Nucleus accumbens (tissue), 56 donors: ENCODE measurements at regions not wholly inside any gene's neighbourhood (a gene's known extent, or its start where the extent isn't known, plus 50 kb on each side); places are given as distances from the start of the nearest gene placed in this dataset.
A peak's percentile ranks its signal among the peaks of the same experiment; 100 is the strongest.

Source experiments
- DNase-seq, 56 donors: peaks; one replicate each; lab custom pipeline; 2025; lab: John Stamatoyannopoulos, UW

DNA sequence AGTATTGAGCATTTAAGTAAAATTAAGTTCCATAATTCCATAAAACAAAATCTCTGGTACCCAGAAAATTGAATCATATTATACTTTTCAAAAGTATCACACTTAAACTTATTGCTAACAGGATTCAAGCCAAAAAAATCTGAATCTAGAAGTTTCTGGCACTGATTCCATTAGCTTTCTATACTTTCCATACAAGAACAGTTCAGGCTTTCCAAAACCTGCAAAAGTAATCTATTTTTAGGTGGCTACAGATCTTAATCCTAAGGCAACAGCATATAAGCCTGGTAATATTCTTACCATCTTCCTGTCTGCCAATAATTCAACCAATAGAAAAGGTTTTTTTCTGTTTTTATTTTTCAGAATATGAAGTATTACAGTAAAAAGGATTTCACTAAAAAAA, 185.0 kb downstream of the CRPPA start:
- DNase-seq = no peak

- DNase-seq = no peak
These were observed 185.9 kb downstream of the CRPPA start for GRCh38 chr7:16235147-16236114.

GRCh38 chr7:16234493-16235146, 186.7 kb downstream of the CRPPA start:
- DNase-seq = no peak

- DNase-seq = no peak
These were observed 187.8 kb downstream of the CRPPA start for GRCh38 chr7:16233517-16233916.

GRCh38 chr7:16232273-16232672, 189.1 kb downstream of the CRPPA start:
- no peak for DNase-seq

DNA sequence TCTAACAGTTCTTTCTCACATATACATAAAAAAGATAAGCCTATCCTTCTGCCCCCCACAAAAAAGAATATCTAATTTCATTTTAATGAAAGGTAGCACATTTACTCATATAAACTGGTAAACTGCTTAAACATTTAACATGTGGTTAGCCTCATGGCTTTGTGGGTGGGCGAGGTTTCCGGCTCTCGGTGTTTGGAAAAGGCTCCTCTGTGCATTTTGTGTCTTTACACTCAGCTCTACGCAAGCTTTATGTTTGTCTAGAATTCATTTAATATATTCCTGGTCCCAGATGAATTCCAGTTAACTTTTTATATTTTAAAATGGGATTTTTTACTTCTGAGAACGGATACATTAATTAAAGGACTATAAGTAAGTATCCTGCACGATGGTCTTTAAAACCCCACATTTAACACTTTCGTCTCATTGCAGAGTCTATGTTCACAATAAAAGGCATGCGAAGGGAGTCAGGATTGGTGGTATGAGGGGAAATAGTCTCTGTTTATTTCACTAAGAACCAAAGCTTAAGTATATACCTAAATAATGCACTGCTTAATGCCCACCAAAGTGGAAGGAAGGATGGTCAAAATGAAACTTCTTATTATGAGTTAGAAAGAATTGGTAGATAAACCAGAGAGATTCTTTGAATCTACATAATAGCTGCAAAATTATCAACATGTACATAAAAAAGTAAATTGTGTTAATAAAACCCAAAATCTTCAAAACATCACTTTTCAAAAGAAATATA, 197.2 kb downstream of the CRPPA start:
- no peak for DNase-seq

DNA sequence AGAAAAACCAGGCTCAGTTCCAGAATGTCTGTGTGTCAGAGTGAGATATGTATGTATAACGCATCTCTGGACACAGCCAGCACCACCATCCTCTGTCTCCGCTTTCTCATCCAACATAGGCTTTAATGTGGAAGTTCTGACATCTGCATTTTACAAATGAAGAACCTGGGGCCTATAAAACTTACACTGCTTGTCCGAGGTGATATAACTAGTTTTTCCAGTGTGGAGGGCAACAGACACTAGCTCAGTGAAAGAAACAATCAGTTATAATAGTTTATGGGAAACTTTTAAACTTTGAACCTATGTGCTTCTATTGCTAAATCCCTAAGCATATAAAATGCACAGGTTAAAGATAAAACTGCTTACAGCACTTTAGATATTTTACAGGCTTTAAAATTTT, 208.7 kb downstream of the CRPPA start:
- DNase-seq = no peak

DNA sequence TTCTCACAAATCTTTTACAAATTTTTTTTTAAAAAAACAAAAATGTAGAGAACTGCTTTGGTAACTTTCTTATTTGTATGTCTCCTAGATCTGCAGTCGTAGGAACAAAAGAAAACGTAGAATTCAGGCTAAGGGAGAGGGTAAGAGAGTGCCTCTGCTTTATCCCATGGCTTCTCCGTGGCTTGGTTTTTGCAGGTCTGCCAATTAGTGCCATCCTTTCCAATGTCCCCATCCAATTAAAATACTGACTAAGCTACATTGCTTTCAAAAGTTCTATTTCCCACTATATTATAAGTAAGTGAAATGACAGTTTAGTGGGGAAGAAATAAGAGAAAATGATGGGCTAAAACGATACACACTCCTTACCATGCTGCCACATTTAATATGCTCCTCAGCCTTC, 209.3 kb downstream of the CRPPA start:
- DNase-seq = no peak

- no peak for DNase-seq
These were observed 209.9 kb downstream of the CRPPA start for GRCh38 chr7:16211402-16211925.

- no peak for DNase-seq
These were observed 211.2 kb downstream of the CRPPA start for GRCh38 chr7:16210171-16210570.

DNA sequence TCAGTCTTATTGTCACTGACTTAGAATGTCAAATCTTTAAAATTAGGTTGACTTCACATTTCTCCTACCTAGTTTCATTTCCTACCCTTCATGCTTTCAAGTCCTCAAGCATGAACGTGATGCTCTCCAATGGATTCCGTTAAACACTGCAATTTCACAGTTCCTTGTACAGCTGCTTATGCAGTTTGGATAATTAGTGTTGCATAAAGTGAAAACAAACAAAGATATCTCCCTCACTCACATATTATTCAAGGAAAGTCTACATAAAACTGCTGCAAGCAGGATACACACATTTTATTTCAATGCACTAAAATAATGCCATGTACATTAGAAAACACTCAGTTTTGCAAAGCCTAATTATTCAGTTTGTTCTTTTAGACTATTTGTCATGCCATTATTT, 214.0 kb downstream of the CRPPA start:
- DNase-seq = no peak

- DNase-seq = no peak
These were observed 215.9 kb downstream of the CRPPA start for GRCh38 chr7:16205466-16205865.

- no peak for DNase-seq
These were observed 216.4 kb downstream of the CRPPA start for GRCh38 chr7:16204953-16205352.

GRCh38 chr7:16203065-16203464, 218.3 kb downstream of the CRPPA start:
- DNase-seq = no peak

DNA sequence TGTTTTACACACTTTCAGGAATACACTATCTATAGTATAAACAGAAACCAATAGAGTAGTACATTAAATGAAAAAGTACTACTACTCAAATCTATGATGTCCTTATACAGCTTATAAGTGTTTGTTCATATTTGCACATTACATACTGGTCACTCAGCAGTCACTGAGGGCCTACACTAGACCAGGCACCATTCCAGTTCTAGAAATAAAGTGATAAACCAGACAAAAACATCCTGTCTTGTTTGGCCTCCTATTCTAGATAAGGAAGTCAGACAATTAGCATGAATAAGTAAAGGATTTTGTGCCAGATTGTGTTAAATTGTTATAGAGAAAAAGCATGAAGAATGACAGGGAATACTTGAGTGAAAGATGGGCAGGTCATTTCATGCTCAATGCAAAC, 219.0 kb downstream of the CRPPA start:
- DNase-seq = no peak

GRCh38 chr7:16200591-16200990, 220.7 kb downstream of the CRPPA start:
- no peak for DNase-seq

DNA sequence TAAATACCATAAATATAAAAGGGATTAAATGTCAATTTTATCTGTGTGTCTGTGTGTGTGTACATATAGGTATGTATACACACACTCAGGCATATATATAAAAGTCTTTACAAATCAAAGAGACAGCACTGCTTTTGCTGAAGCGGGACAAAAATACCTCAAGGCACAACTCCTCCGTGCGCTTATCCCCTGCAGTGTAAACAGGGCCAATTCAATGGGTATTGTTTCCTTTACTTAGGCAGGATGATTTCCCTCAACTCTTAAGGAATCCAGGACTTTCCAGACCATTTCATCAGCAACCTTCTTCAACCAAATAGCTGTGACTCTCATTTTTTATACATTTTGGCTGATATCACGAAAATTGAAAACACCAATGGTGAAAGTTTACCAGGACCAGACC, 227.7 kb downstream of the CRPPA start:
- no peak for DNase-seq

GRCh38 chr7:16189026-16189715, 232.2 kb downstream of the CRPPA start:
- DNase-seq = peak in 1 of 56 donors; percentile 5

GRCh38 chr7:16187131-16187530, 234.2 kb downstream of the CRPPA start:
- DNase-seq = no peak

- DNase-seq = no peak
These were observed 242.8 kb downstream of the CRPPA start for GRCh38 chr7:16178585-16178984.
